Kidney (tissue), 13 donors: ENCODE measurements at regions not wholly inside any gene's neighbourhood (a gene's known extent, or its start where the extent isn't known, plus 50 kb on each side); places are given as distances from the start of the nearest gene placed in this dataset.

Experiments used
- DNase-seq, 5 donors: peaks; one replicate each; pipeline ENCODE4 v3.0.0-alpha.2; 2013 to 2020
- FAIRE-seq: peaks from 2 replicates; lab custom pipeline; 2012; peaks lifted over from hg19 to GRCh38; lab: Jason Lieb, UNC
- H3K27ac ChIP-seq, 2 donors: one replicate each; pipeline ENCODE4 v1.7.0; 2013; ENCODE audit warnings: low read depth in 2 of 2, low read length in 2 of 2, inconsistent platforms in 1 of 2
- H3K27me3 ChIP-seq: one replicate; pipeline ENCODE4 v1.7.1; 2013; ENCODE audit warnings: low read length, inconsistent platforms; ENCODE audit not compliant: control insufficient read depth, insufficient read depth
- H3K36me3 ChIP-seq, 3 donors: one replicate each; pipeline versions ENCODE4 v1.7.0 to v1.7.1; 2013; ENCODE audit warnings: low read length in 3 of 3, control low read depth in 1 of 3, inconsistent platforms in 1 of 3; ENCODE audit not compliant: insufficient read depth in 3 of 3, control insufficient read depth in 2 of 3
- H3K4me1 ChIP-seq, 3 donors: one replicate each; pipeline versions ENCODE4 v1.7.0 to v1.7.1; 2013; ENCODE audit warnings: low read length in 3 of 3, inconsistent platforms in 1 of 3, low read depth in 1 of 3; ENCODE audit not compliant: control insufficient read depth in 2 of 3, insufficient read depth in 2 of 3
- H3K4me3 ChIP-seq, 3 donors: one replicate each; pipeline versions ENCODE4 v1.7.0 to v1.8.1; 2013; ENCODE audit warnings: low read length in 3 of 3, control low read depth in 1 of 3, inconsistent platforms in 1 of 3
- H3K9ac ChIP-seq, 3 donors: one replicate each; pipeline versions ENCODE4 v1.7.0 to v1.7.1; 2013; ENCODE audit warnings: low read length in 3 of 3, control low read depth in 1 of 3, inconsistent platforms in 1 of 3
- H3K9me3 ChIP-seq, 3 donors: one replicate each; pipeline versions ENCODE4 v1.7.0 to v1.7.1; 2013; ENCODE audit warnings: low read length in 3 of 3, control low read depth in 1 of 3, inconsistent platforms in 1 of 3; ENCODE audit not compliant: control insufficient read depth in 2 of 3, insufficient read depth in 1 of 3
- intact Hi-C: fragments of 100-400 bp; cut with DNase I; formaldehyde crosslinking; loops from one replicate; pipeline ENCODE4 v1.11.1; 2022
- TF ChIP-seq, protein P1 (sequence below): IDR thresholded peaks from 3 replicates; pipeline ENCODE4 v1.5.1; 2012; ENCODE audit warnings: mild to moderate bottlenecking, moderate library complexity, borderline replicate concordance; ENCODE audit not compliant: insufficient read depth; ENCODE audit errors: extremely low read depth
- donor health status: control.
- donor health status: control.
- donor health status: control.
- donor health status: control.
- donor health status: control.
- donor health status: DM: yes; HTN: yes; CAD: no.
- donor health status: Normal renal cell carcinoma (clear cell type).

DNA sequence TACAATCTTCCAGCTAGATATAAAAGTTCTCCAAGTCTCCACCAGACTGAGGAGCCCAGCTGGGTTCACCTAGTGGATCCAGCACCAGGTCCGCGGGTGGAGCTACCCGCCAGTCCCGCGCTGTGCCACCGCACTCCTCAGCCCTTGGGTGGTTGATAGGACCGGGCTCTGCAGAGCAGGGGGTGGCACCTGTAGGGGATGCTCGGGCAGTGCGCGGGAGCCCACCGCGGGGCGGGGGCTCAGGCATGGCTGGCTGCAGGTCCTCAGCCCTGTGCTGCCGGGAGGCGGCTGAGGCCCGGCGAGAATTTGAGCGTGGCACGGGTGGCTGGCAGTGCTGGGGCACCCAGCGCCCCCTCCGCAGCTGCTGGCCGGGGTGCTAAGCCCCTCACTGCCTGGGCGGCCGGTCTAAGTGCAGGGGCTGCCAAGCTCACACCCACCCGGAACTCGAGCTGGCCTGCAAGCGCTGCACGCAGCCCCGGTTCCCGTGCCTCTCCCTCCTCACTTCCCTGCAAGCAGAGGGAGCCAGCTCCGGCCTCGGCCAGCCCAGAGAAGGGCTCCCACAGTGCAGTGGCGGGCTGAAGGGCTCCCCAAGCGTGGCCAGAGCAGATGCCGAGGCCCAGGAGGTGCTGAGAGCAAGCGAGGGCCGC, 542.8 kb upstream of the PCDH9 start:
- H3K9ac ChIP-seq, result no peak overlapping the region
- FAIRE-seq (no peak), DNase-seq (peak in 1 of 5 donors; percentile 59)
- no peaks in the 10 kb centered on the region for H3K36me3 ChIP-seq
- no peaks in the 10 kb centered on the region for H3K4me1 ChIP-seq
- no peaks in the 10 kb centered on the region for H3K27me3 ChIP-seq
- H3K4me3 ChIP-seq, result no peak overlapping the region
- no peaks in the 10 kb centered on the region for H3K9me3 ChIP-seq
- TF ChIP-seq, protein P1, sequence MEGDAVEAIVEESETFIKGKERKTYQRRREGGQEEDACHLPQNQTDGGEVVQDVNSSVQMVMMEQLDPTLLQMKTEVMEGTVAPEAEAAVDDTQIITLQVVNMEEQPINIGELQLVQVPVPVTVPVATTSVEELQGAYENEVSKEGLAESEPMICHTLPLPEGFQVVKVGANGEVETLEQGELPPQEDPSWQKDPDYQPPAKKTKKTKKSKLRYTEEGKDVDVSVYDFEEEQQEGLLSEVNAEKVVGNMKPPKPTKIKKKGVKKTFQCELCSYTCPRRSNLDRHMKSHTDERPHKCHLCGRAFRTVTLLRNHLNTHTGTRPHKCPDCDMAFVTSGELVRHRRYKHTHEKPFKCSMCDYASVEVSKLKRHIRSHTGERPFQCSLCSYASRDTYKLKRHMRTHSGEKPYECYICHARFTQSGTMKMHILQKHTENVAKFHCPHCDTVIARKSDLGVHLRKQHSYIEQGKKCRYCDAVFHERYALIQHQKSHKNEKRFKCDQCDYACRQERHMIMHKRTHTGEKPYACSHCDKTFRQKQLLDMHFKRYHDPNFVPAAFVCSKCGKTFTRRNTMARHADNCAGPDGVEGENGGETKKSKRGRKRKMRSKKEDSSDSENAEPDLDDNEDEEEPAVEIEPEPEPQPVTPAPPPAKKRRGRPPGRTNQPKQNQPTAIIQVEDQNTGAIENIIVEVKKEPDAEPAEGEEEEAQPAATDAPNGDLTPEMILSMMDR, result no peak
- intact Hi-C loops, result no loop called here
- no peak overlapping the region for H3K27ac ChIP-seq

DNA sequence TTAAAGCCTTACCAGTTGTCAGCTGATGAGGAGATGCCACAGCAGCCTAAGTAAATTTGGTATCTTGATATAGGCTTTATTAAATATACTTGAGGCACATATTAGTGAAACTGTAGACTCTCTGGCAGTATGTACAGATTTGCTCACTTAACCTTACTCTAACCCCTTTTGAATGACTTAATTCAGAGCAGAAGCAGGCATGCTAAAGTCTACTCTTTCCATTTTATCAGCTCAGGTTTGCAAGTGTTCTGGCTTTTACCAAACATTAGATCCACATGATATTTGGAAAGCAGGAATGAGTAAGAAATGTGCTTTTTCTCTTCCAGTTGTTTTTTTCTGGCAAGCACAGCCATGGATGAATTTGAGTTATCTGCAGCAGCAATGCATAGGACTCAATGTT, 541.0 kb upstream of the PCDH9 start:
- Histone ChIP-seq H3K27me3 (no peaks in the 10 kb centered on the region), H3K4me3 (no peak overlapping the region), H3K9me3 (no peaks in the 10 kb centered on the region), H3K36me3 (no peaks in the 10 kb centered on the region), H3K4me1 (no peaks in the 10 kb centered on the region), H3K9ac (no peak overlapping the region), H3K27ac (no peak overlapping the region)
- intact Hi-C loops, result no loop called here
- DNase-seq (no peak), FAIRE-seq (no peak)
- TF ChIP-seq, protein P1, result no peak

DNA sequence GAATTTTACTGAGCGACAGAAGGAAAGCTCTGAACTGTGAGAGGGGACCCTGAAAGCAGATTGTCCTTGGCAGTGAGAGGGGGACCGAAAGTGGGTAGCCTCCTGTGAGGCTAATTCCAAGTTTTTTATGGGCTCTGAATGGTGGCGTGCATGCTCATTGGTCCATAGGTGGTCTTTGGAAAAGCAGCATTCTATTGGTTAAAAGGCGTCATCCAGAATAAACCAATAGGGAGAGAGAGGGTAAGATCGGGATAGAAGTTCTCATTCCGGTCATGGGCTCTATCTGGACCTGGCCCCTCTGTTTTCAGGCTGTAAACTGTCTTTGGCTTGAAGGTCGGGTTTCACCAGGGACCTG, 539.8 kb upstream of the PCDH9 start:
- FAIRE-seq (no peak), DNase-seq (no peak)
- Histone ChIP-seq H3K4me1 (no peaks in the 10 kb centered on the region), H3K27me3 (no peaks in the 10 kb centered on the region), H3K9me3 (no peaks in the 10 kb centered on the region), H3K36me3 (no peaks in the 10 kb centered on the region), H3K27ac (no peak overlapping the region), H3K9ac (no peak overlapping the region), H3K4me3 (no peak overlapping the region)
- TF ChIP-seq, protein P1, result no peak
- intact Hi-C loops, result no loop called here
